ENCODE measurements at regions not wholly inside any gene's neighbourhood (a gene's known extent, or its start where the extent isn't known, plus 50 kb on each side); places are given as distances from the start of the nearest gene placed in this dataset.

DNA sequence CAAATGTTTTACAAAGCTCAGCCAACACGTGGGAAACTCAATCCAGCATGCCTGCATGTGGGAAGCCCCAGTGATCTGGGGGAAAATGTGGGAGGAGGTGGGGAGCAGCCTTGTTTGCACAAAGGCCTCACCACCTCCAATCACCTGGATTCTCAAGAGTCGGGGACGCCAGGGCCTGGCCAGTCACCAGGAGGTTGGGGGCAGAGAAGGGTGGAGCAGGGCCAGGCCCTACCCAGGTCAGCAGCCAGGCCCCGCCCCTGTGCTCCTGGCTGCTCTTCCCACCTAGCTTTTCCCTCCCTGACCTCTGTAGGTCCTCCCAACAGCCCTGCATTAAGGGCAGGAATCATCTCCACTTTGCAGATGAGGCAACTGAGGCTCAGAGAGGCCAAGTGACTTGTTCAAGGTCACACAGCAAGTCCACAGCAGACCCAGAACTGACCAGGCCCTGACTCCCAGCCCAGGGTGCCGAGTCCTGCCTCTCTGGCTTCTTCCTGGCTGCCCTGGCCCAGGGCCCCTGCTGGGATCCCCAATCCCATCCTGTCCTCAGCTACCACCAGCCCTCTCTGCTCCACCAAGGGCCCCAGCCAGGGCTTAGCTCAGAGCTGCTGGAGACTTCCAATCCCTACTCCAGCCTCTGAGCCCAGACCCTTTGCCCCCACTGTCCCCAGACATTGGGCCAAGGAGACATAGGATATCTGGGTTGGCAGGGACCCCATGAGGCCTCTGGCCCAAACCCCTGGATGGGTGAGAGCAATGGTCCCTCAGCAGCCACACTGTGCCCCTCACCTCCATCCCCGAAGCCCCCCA is 508.6 kb downstream of the PTPRU start:
- DNase-seq: no peak

GRCh38 chr1:29743931-29744330 is 507.6 kb downstream of the PTPRU start:
- no peak for DNase-seq

DNA sequence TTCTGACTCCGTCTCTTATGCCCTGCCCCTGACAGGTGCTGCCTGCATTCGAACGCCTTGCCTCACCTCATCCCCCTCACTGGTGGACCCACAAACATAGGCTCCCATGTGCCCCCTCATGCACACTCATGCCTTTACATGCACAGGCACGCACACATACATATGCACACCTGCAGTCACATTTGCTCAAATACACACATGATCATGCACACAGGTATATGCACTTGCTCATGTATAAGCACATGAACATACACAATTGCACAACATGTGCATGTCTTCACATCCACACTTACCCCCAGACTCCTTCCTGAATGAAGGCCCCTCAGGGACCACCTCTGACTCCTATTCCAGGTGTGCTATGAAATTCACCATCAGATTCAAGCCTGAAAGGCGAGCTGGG is 506.9 kb downstream of the PTPRU start:
- DNase-seq: peak; percentile 21

DNA sequence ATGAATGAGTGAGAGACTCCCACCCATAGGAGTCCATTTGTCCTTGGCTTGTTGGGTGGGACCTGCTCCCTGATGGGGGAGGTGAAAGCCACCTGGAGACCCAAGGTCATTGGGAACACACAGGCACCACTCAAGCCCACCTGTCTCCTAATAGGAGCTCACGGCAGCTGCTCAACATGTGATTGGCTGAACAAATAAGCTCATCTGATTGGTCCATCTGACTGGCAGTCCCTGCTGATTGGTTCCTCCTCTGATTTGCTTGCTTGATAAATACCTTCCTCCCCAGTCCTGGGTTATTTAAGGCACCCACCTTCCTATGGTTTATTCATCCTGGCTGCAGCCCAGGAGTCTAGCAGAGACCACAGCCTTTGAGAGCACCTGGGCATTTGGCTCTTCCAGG is 502.9 kb downstream of the PTPRU start:
- DNase-seq: no peak

DNA sequence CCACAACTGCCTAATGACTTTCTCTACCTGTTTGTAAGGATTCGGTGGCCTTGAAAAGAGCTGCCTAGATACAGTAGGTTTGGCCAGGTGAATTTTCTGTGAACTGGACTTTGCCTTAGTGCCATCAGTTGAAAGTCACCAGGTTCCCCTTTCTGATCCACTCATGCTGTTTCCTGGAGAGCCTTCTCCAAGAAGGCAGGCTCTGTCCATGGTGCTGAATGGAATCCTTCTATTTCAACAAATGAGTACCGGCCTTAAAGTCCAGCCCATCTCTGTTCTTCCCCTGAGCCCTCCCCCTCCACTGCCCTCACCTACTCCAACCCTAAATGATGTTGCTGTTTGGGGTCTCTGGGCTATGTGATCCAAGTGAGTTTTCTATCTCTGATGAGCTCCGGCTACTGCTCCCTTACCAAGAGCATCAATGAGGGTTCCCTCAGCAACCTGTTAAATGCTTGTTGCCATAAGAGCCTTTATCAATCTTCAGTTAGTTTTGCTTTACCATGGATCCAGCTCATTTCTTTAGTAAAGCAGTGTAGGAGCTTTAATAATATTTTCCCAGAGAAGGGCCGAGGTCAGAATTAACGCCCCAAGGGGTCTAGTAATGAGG is 500.4 kb downstream of the PTPRU start:
- no peak for DNase-seq

GRCh38 chr1:29732453-29732852 is 496.1 kb downstream of the PTPRU start:
- no peak for DNase-seq

DNA sequence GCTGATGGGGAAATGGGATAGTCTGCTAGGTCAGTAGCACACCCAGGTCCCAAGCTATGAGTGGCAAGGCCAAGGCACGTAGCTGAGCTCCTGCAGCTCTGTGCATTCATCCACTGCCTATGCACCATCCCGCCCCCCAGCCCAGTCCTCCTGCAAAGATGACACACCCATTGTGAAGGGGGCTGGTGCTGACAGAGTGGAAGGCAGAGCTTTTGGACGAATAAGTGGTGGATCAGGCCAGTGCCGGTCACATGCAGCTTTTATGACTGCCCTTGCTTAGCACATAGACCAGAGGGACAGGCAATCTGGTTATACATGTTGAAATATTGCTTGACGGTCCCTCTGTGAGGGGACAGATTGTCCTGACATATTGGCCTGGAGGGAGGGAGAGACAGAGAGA is 494.3 kb downstream of the PTPRU start:
- no peak for DNase-seq

DNA sequence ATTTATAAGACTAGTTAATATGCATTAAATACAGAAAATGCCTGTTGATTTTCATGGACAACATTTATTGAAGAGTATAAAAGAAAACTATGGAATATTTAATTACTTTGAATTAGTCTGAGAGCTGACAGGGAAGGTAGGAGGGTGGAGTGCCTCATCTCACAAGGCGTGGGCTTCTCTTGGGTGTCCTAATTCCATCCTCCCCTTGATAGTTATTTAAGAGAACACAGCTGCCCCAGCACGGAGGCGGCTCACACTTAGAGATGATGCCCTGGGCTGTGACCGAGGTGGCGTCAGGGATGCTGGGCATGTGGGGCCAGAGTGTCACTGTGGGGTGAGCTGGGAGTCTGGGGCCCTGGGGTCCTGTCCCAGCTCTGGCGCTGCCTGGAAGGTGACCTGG is 493.0 kb downstream of the PTPRU start:
- DNase-seq: no peak

GRCh38 chr1:29728703-29729102 is 492.4 kb downstream of the PTPRU start:
- DNase-seq: no peak

GRCh38 chr1:29725262-29725661 is 488.9 kb downstream of the PTPRU start:
- no peak for DNase-seq

- no peak for DNase-seq
These were observed 486.3 kb downstream of the PTPRU start for GRCh38 chr1:29722598-29722997.

GRCh38 chr1:29719253-29719652 is 482.9 kb downstream of the PTPRU start:
- no peak for DNase-seq

- no peak for DNase-seq
These were observed 482.5 kb downstream of the PTPRU start for GRCh38 chr1:29718791-29719190.

- no peak for DNase-seq
These were observed 480.0 kb downstream of the PTPRU start for GRCh38 chr1:29716306-29716705.

GRCh38 chr1:29713857-29714256 is 477.5 kb downstream of the PTPRU start:
- no peak for DNase-seq

GRCh38 chr1:29712801-29713200 is 476.5 kb downstream of the PTPRU start:
- no peak for DNase-seq

DNA sequence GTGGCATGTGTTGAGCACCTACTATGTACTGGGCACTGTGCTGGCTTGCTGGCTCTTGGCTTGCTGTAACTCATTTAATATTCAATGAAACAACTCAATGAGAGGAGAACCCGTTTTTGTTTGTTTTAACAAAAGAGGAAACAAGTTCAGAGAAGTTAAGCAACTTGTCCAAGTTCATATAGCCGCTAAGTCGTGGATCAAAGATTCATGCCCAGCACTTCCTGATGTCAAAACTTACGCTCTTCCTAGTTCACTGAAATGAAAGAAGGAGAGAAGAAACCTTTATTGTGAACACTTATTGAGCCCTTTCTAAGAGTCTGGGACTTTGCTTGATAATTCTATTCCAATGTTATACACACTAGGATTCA is 475.9 kb downstream of the PTPRU start:
- DNase-seq: no peak

- DNase-seq: no peak
These were observed 475.4 kb downstream of the PTPRU start for GRCh38 chr1:29711582-29712283.

DNA sequence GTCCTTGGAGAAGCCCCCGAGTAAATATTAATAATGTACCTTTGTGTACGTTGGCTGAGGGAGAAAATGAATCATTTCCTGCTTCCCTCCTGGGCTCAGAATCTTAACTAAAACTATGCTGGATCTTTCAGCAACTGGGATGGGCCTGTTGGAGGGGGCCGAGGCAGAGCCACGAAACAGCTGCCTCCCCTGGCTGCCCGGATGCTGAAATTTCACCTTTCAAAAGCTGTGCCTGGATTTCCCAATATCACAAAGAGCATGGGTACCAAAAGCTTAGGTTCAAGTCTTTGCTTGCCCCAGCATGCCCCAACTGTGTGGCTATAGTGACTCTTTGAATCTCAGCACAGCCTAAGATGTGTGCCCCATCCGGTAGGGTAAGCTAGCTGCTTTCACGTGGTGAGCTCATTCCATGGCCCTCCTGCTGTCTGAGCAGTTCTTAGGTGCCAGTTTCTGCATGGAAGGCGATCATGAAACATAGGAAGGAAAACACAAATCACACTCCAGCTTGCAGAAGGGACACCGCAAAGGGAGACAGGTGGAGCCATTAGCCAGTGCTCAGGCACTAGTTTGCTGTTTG is 473.5 kb downstream of the PTPRU start:
- DNase-seq: peak; percentile 80

GRCh38 chr1:29708796-29709703 is 472.7 kb downstream of the PTPRU start:
- DNase-seq: peak; percentile 72

- DNase-seq: no peak
These were observed 472.1 kb downstream of the PTPRU start for GRCh38 chr1:29708381-29708780.

- DNase-seq: no peak
These were observed 471.5 kb downstream of the PTPRU start for GRCh38 chr1:29707796-29708195.

DNA sequence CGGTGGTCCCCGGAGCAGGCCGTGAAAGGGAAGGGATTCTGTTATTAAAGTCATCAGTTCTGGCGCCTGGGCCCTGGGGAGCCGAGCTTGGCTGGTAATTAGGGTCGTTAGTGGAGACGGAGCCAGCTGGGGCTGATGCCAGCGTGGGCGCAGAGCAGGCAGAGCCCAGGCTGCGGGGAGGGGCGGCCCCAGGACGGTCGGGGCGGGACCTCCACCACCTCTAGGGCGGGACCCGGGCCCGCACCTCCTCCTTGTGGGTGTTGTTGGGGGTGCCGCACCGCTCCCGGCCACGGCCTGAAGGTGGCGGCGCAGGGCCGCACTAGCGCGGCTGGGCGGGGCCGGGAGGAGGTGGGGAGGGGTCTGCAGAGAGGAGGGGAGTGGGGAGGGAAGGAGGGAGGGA is 470.6 kb downstream of the PTPRU start:
- DNase-seq: peak; percentile 28

Measured in NCI-H1105 treated with DMSO at 0.1 percent for 48 hours (cell line).